Stimulated activated CD4-positive, alpha-beta T cell treated with anti-CD3 and anti-CD28 coated beads, Interleukin-4, amount 100 ng/mL, for 4 hours (primary cell): ENCODE measurements at regions not wholly inside any gene's neighbourhood (a gene's known extent, or its start where the extent isn't known, plus 50 kb on each side); places are given as distances from the start of the nearest gene placed in this dataset.
"Not testable (repeated sequence)": the region's sequence is repeated elsewhere in the genome, so short reads cannot be mapped to it uniquely, and the experiment has no call there.

Experiments used
- DNase-seq, 2 experiments: peaks; one replicate each; pipeline ENCODE4 v3.0.0-alpha.2; 2020

DNA sequence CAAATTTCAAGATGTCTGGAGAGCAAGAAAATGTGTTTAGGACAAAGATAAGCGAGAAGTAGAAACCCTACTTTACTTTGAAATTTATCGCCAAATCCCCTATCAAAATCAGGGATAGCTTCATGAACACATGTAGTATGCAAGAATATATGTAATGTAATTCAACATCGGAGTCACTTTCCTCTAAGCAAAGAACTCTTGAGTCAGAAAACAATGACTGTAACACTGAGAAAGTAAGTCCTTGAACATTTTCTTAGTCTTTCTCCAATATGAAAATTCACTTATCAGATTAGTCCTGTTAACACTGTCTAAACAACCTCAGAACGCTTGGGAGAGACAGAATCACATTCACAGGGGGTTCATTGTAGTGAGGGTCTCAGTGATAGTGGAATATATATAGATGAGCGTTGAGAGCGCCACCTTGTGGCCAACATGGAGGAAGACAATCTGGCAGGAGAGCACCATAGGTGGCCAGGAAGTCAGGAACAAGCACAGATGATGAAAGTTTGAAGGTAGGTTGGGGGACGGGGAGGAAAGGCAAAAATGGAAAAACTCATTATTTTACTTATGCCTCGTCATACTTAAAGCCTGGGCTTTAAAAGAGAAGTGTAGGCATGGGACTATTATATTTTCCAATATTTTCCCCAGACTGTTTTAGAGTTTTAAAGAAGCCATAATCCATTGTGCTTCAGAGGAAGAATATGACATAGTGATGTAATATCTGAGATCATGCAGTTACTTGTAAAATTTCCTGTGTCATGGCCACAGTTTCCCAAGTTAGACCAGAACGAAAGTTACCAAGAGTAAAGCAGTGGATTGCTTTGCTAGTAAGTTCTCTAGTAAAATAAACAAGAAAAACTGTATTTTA is 115.5 kb upstream of the GNAI1 start:
- DNase-seq, result peak in 1 of 2 experiments; percentile 12

DNA sequence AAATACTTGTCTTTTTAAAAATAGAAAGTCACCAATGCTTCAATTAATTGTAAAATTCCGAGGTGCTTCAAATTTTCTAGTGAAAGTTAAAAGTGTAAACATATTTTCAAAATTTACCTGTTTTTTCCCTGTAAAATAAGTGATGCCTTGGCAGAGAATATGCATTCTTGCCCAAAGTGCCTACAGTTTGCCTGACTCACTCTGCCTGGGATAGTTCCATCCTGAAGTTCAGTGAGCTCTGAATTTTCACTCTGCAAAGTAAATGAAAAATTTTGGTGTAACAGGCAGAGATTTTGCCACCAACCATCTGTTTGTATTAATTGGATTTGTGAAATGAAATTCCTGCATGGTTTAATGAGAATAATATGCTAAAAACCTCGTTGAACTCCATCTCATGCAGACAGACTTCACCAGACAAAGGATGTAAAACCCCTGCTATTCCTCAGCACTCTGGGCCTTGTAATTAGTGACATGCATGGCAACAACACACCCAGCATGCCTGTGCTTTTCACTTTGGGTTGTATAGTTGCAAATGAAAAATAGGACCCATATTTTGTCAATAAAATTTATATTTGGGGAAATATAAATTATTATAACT is 117.4 kb upstream of the GNAI1 start:
- DNase-seq, result no peak

- no peak for DNase-seq
Measured at GRCh38 chr7:80014511-80014910, 120.1 kb upstream of the GNAI1 start.

DNA sequence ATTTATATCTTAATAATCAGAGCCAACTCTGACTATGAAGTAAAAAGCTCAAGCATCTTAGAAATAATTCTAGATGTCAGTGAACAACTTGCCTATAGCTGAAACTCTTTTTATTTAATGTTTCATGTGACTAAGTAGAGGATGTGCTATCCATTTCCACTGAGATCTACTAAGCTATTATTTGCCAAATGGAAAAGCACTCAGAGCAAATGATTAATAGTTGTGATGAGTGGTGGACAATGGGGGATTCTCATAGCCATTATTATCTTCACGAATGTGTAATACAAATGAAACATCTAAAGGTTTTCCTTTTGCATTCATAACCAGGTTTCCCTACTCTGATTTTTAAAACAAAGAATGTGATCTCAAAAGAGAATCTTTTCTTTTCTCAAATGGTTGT is 126.6 kb upstream of the GNAI1 start:
- DNase-seq, result no peak

DNA sequence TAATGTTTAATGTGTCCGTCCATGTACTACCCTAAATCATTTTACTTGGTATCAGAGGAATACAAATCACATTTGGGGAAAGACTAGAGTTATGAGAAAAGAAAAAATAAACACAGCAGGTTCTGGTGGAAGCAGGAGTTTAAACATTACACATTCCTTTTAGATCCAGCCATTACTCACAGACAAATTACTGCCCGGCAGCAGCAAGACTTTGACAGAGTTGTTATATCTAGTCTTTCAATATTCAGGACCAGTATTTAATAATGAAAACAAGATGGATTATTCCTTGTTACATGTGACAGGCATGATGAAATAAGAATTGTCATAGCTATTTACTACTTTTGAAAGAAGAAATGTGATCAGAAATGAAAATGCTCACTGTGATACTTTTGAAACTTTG is 131.8 kb upstream of the GNAI1 start:
- DNase-seq, result no peak

DNA sequence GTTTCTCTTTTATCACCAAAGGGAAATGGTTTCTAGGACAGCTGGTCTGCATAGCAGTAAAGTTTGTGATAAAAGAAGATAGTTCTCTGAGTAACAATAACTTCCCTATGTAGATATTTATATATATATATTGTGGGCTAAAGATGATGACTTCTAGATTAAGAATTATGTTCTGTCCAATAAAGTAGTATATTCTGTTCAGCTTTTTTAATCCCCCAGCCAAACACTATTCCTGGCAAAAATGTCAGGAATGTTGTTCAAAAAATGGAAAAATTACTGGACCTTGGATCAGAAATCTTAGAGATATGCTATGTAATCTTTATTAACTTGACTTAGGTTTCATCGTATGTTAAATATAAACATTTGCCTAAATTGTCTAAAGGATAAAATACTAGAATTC is 136.3 kb upstream of the GNAI1 start:
- no peak for DNase-seq

DNA sequence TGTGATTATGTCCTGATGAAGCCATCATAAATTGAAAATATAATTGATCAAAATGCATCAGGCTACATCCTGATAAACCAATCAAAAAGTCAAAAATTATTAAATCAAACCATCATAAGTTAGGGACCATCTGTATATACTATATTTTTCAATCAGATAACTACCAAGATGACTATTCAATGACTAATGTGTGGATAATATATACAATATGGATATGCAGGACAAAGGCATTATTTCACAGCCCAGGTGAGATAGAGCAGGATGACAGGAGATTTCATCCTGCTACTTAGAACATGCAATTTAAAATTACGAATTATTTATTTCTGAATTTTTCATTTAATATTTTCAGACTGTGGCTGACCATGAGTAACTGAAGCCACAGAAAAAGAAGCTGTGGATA is 137.3 kb upstream of the GNAI1 start:
- no peak for DNase-seq

- DNase-seq, result not testable (repeated sequence)
Measured at GRCh38 chr7:79995741-79996140, 138.9 kb upstream of the GNAI1 start.

GRCh38 chr7:79988653-79989052 is 146.0 kb upstream of the GNAI1 start:
- no peak for DNase-seq

GRCh38 chr7:79984210-79984609 is 150.4 kb upstream of the GNAI1 start:
- no peak for DNase-seq

GRCh38 chr7:79982141-79982770 is 152.4 kb upstream of the GNAI1 start:
- no peak for DNase-seq

GRCh38 chr7:79980376-79980775 is 154.3 kb upstream of the GNAI1 start:
- no peak for DNase-seq

DNA sequence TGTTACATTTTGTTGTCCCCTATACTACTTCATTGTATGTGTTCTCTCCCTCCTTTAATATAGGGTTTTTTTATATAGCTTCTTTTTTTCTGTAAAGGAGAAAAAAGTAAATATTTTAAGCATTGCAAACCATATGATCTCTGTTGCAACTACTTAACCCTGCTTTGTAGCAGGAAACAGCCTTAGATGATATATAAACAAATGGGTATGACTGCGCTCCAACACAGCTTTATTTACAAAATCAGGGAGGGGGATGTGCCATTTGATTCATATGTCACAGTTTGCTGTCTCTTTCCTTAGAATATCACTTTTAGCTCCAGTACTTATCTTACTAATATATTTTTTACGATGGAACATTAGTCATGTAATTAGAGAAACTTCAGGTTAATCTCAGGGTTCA is 155.2 kb upstream of the GNAI1 start:
- no peak for DNase-seq

DNA sequence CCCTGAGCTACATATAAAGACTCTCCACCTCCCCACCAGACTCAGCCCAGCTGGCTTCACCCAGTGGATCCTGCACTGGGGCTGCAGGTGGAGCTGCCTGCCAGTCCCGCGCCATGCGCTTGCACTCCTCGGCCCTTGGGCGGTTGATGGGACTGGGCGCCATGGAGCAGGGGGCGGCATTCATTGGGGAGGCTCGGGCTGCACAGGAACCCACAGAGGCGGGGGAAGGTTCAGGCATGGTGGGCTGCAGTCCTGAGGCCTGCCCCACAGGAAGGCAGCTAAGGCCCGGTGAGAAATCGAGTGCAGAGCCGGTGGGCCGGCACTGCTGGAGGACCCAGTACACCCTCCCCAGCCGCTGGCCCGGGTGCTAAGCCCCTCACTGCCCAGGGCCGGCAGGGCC is 157.2 kb upstream of the GNAI1 start:
- DNase-seq, result no peak

DNA sequence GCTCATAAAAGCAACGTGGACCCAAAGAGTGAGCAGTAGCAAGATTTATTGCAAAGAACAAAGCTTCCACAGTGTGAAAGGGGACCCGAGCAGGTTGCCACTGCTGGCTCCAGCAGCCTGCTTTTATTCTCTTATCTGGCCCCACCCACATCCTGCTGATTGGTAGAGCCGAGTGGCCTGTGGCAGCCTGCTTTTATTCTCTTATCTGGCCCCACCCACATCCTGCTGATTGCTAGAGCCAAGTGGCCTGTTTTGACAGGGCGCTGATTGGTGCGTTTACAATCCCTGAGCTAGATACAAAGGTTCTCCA is 158.0 kb upstream of the GNAI1 start:
- not testable (repeated sequence) for DNase-seq

DNA sequence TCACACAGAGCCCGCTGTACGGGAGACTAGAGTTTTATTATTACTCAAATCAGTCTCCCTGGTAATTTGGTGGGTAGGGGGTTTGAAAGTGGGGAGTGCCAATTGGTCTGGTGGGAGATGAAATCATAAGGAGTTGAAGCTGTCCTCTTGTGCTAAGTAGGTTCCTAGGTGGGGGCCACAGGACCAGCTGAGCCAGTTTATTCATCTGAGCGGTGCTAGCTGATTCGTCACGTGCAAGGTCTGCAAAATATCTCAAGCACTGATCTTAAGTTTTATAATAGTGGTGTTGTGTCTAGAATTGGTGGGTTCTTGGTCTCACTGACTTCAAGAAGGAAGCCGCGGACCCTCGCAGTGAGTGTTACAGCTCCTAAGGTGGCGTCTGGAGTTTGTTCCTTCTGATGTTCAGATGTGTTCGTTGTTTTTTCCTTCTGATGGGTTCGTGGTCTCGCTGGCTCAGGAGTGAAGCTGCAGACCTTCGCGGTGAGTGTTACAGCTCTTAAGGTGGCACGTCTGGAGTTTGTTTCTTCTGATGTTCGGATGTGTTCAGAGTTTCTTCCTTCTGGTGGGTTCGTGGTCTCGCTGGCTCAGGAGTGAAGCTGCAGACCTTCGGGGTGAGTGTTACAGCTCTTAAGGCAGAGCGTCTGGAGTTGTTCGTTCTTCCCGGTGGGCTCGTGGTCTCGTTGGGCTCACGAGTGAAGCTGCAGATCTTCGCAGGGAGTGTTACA is 158.5 kb upstream of the GNAI1 start:
- DNase-seq, result not testable (repeated sequence)

- DNase-seq, result no peak
Measured at GRCh38 chr7:79973455-79973854, 161.2 kb upstream of the GNAI1 start.

- DNase-seq, result no peak
Measured at GRCh38 chr7:79971058-79971457, 163.6 kb upstream of the GNAI1 start.

GRCh38 chr7:79968894-79969293 is 165.7 kb upstream of the GNAI1 start:
- no peak for DNase-seq

GRCh38 chr7:79968077-79968648 is 166.5 kb upstream of the GNAI1 start:
- no peak for DNase-seq

DNA sequence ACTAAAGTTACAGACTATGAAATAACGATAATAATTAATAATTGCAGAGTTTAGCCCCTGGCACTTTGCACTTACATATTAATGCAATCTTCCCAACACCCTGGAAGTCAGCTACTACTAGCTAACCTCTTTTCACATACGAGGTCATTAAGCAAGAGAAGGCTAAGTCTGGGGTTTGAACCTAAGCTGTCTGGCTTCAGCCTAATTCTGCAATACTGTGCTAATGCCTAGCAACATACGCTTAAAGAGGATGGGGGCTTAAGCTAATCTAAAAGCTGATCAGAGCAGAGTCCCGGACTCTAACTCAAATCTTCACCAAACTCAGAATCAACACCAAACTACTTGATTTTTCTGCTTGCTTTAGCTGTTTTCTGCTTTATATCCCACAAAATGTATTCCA is 168.7 kb upstream of the GNAI1 start:
- DNase-seq, result no peak

DNA sequence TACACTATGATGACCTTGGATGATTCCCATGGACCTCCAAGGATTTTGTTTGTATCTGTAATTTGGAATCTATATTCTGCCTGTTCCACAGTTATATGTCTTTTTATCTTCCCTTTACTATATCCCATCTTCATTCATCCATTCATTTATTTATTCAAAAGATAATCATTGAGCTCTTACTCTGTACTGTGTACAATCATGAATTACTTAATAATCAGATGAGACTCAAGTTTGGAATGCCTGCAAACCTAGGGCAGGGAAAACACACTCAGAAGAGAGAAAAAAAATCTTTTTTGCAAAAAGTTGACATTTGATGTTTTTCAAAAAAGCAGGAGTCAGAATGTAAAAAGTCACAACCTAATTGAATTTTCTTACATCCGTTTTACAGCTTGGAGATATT is 170.2 kb upstream of the GNAI1 start:
- DNase-seq, result no peak

- DNase-seq, result no peak
Measured at GRCh38 chr7:79953130-79953529, 181.5 kb upstream of the GNAI1 start.
